ENCODE measurements at regions not wholly inside any gene's neighbourhood (a gene's known extent, or its start where the extent isn't known, plus 50 kb on each side); places are given as distances from the start of the nearest gene placed in this dataset.

DNA sequence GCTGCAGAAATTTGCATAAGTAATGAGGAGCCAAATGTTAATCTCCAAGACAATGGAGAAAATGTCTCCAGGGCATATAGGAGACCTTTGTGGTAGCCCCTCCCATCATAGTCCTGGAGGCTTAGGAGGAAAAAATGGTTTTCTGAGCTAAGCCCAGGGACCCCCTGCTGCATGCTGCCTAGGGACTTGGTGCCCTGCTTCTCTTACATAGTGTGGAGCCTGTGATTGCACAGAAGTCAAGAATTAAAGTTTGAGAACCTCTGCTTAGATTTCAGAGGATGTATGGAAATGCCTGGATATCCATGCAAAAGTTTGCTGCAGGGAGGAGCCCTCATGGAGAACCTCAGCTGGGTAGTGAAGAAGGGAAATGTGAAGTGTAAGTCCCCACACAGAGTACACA is 379.4 kb upstream of the TACR3 start:
- no peak overlapping the region for H3K27ac ChIP-seq (ENCODE audit: low read depth, low read length)
- H3K4me3 ChIP-seq (ENCODE audit: low read depth in 1 of 5, low read length in 5 of 5), result no peak overlapping the region
- H3K36me3 ChIP-seq (ENCODE audit: control insufficient read depth in 5 of 5, insufficient read depth in 5 of 5, low read length in 5 of 5), result no peaks in the 10 kb centered on the region
- no peak overlapping the region for H3K9ac ChIP-seq (ENCODE audit: low read length in 5 of 5)
- H3K9me3 ChIP-seq (ENCODE audit: control insufficient read depth in 5 of 5, low read length in 5 of 5), result peaks cover 0 to 20% (median 16%) of the 10 kb centered on the region in 5 donors
- H3K4me1 ChIP-seq (ENCODE audit: control insufficient read depth in 5 of 5, insufficient read depth in 5 of 5, low read length in 5 of 5), result no peaks in the 10 kb centered on the region
- H3K27me3 ChIP-seq (ENCODE audit: control insufficient read depth in 5 of 5, insufficient read depth in 4 of 5, low read length in 5 of 5), result no peaks in the 10 kb centered on the region

DNA sequence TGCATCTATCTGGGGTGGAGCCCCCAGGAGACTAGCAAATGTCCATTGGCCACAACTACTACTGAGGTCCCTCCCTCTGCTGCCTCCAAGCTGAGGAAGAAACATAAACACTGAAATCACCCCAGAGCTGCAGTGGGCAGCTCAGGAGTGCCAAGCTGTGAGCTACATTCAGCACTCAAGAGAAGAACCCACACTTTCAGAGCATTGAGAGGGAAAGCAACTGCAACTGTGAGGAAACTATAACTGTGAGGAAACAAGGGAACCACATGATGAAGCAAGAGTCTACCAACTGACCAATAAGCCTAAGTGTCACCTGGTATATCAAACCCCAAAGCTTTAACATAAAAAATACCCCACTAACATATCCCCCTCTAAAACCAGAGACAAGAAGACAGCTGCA is 373.5 kb upstream of the TACR3 start:
- Histone ChIP-seq H3K4me3 (ENCODE audit: low read depth in 1 of 5, low read length in 5 of 5) (no peak overlapping the region), H3K27ac (ENCODE audit: low read depth, low read length) (no peak overlapping the region), H3K9me3 (ENCODE audit: control insufficient read depth in 5 of 5, low read length in 5 of 5) (peaks cover 0 to 12% (median 10%) of the 10 kb centered on the region in 5 donors), H3K9ac (ENCODE audit: low read length in 5 of 5) (no peak overlapping the region), H3K27me3 (ENCODE audit: control insufficient read depth in 5 of 5, insufficient read depth in 4 of 5, low read length in 5 of 5) (no peaks in the 10 kb centered on the region), H3K36me3 (ENCODE audit: control insufficient read depth in 5 of 5, insufficient read depth in 5 of 5, low read length in 5 of 5) (no peaks in the 10 kb centered on the region), H3K4me1 (ENCODE audit: control insufficient read depth in 5 of 5, insufficient read depth in 5 of 5, low read length in 5 of 5) (no peaks in the 10 kb centered on the region)

DNA sequence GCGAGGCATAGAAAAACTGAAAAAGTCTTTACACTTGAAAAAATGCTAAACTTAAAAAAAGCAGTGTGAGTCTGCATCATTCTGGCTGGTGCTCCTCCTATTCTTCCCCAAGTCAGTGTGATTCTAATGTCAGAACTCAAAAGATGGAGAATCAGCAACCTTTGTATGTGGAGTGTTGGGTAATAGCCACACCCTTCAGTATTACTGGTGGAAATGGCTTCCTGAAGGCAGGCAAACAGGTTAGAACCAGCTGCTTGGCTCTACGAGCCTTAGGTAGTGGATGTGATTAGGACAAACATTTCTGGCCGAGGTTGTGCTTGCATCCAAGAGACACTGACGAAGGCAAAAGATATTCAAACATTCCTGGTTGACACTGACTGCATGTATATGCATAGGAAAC is 353.4 kb upstream of the TACR3 start:
- Histone ChIP-seq H3K9me3 (ENCODE audit: control insufficient read depth in 5 of 5, low read length in 5 of 5) (no peaks in the 10 kb centered on the region), H3K4me1 (ENCODE audit: control insufficient read depth in 5 of 5, insufficient read depth in 5 of 5, low read length in 5 of 5) (no peaks in the 10 kb centered on the region), H3K27me3 (ENCODE audit: control insufficient read depth in 5 of 5, insufficient read depth in 4 of 5, low read length in 5 of 5) (no peaks in the 10 kb centered on the region), H3K4me3 (ENCODE audit: low read depth in 1 of 5, low read length in 5 of 5) (no peak overlapping the region), H3K36me3 (ENCODE audit: control insufficient read depth in 5 of 5, insufficient read depth in 5 of 5, low read length in 5 of 5) (no peaks in the 10 kb centered on the region), H3K9ac (ENCODE audit: low read length in 5 of 5) (no peak overlapping the region), H3K27ac (ENCODE audit: low read depth, low read length) (no peak overlapping the region)

- H3K9ac ChIP-seq (ENCODE audit: low read length in 5 of 5), result no peak overlapping the region
- H3K27me3 ChIP-seq (ENCODE audit: control insufficient read depth in 5 of 5, insufficient read depth in 4 of 5, low read length in 5 of 5), result no peaks in the 10 kb centered on the region
- peaks cover 0 to 3% (median 0%) of the 10 kb centered on the region in 5 donors for H3K4me1 ChIP-seq (ENCODE audit: control insufficient read depth in 5 of 5, insufficient read depth in 5 of 5, low read length in 5 of 5)
- H3K4me3 ChIP-seq (ENCODE audit: low read depth in 1 of 5, low read length in 5 of 5), result no peak overlapping the region
- H3K36me3 ChIP-seq (ENCODE audit: control insufficient read depth in 5 of 5, insufficient read depth in 5 of 5, low read length in 5 of 5), result no peaks in the 10 kb centered on the region
- no peaks in the 10 kb centered on the region for H3K9me3 ChIP-seq (ENCODE audit: control insufficient read depth in 5 of 5, low read length in 5 of 5)
- no peak overlapping the region for H3K27ac ChIP-seq (ENCODE audit: low read depth, low read length)
Observed at GRCh38 chr4:104066533-104066932, 346.7 kb upstream of the TACR3 start.

DNA sequence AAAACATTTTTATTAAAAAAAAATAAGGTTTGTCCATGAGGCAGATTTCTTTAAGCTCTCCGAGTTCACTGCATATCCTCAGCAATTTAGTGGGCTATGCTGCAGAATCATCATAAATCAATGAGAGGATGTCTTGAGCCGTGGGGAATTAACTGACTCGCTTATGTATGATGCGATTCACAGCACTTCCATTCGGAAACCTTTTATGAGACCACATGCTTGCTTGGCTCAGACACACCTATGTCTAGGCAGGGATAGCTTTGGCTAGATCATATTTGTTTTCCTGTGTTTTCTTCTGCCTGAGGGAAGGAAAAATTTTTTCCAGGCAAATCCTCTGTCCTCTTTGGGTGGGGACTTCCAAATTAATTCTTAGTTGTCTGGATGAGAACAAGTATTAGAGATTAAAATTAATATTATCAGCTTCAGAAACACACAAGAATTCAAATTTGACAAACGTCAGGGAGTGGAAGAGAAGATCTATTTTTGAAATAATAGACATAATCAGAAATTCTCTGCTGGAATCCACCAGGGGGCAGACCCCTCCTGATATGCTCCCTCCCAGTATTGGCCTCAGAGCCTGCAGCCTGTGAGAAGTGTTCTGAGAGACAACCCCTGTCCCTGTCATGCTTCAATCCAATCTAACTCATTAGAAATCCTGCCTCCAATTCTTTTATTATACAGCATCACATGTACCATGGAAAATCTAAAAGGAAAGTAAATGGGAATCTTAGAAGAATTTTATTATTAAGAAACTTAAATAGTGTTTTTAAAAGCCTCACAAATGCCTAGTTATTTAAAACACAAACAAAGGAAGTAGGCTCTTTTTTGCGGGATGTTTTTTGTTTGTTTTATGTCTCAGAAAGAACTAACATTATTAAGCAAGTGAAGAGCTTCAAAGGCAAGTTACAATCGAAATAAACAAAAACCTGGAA is 345.1 kb upstream of the TACR3 start:
- peaks cover 0 to 3% (median 0%) of the 10 kb centered on the region in 5 donors for H3K4me1 ChIP-seq (ENCODE audit: control insufficient read depth in 5 of 5, insufficient read depth in 5 of 5, low read length in 5 of 5)
- no peak overlapping the region for H3K9ac ChIP-seq (ENCODE audit: low read length in 5 of 5)
- H3K9me3 ChIP-seq (ENCODE audit: control insufficient read depth in 5 of 5, low read length in 5 of 5), result no peaks in the 10 kb centered on the region
- no peaks in the 10 kb centered on the region for H3K36me3 ChIP-seq (ENCODE audit: control insufficient read depth in 5 of 5, insufficient read depth in 5 of 5, low read length in 5 of 5)
- no peak overlapping the region for H3K4me3 ChIP-seq (ENCODE audit: low read depth in 1 of 5, low read length in 5 of 5)
- H3K27me3 ChIP-seq (ENCODE audit: control insufficient read depth in 5 of 5, insufficient read depth in 4 of 5, low read length in 5 of 5), result no peaks in the 10 kb centered on the region
- no peak overlapping the region for H3K27ac ChIP-seq (ENCODE audit: low read depth, low read length)

GRCh38 chr4:104063341-104063740 is 343.6 kb upstream of the TACR3 start:
- H3K9ac ChIP-seq (ENCODE audit: low read length in 5 of 5), result no peak overlapping the region
- peaks cover 0 to 3% (median 0%) of the 10 kb centered on the region in 5 donors for H3K4me1 ChIP-seq (ENCODE audit: control insufficient read depth in 5 of 5, insufficient read depth in 5 of 5, low read length in 5 of 5)
- no peak overlapping the region for H3K4me3 ChIP-seq (ENCODE audit: low read depth in 1 of 5, low read length in 5 of 5)
- no peaks in the 10 kb centered on the region for H3K36me3 ChIP-seq (ENCODE audit: control insufficient read depth in 5 of 5, insufficient read depth in 5 of 5, low read length in 5 of 5)
- H3K27ac ChIP-seq (ENCODE audit: low read depth, low read length), result no peak overlapping the region
- H3K27me3 ChIP-seq (ENCODE audit: control insufficient read depth in 5 of 5, insufficient read depth in 4 of 5, low read length in 5 of 5), result no peaks in the 10 kb centered on the region
- no peaks in the 10 kb centered on the region for H3K9me3 ChIP-seq (ENCODE audit: control insufficient read depth in 5 of 5, low read length in 5 of 5)

DNA sequence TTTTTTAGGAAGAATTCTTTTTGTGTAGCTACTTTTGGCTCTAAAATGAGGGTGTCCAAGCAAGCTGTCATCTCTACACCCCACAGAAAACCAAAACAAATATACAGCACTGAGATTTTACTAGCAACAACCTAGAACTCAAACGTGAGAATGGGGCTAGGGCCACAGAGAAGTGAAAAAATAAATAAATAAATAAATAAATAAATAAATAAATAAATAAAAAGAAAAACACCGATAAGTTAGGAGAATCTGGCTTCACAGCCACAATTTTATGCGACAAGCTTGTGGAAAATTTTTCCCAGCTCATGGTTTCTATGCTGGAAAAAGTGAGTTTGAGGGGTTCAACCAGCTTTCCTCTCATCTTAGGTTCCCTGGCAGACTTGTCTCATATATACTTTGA is 324.6 kb upstream of the TACR3 start:
- no peaks in the 10 kb centered on the region for H3K27me3 ChIP-seq (ENCODE audit: control insufficient read depth in 5 of 5, insufficient read depth in 4 of 5, low read length in 5 of 5)
- no peak overlapping the region for H3K4me3 ChIP-seq (ENCODE audit: low read depth in 1 of 5, low read length in 5 of 5)
- no peaks in the 10 kb centered on the region for H3K9me3 ChIP-seq (ENCODE audit: control insufficient read depth in 5 of 5, low read length in 5 of 5)
- H3K9ac ChIP-seq (ENCODE audit: low read length in 5 of 5), result no peak overlapping the region
- H3K4me1 ChIP-seq (ENCODE audit: control insufficient read depth in 5 of 5, insufficient read depth in 5 of 5, low read length in 5 of 5), result no peaks in the 10 kb centered on the region
- no peak overlapping the region for H3K27ac ChIP-seq (ENCODE audit: low read depth, low read length)
- no peaks in the 10 kb centered on the region for H3K36me3 ChIP-seq (ENCODE audit: control insufficient read depth in 5 of 5, insufficient read depth in 5 of 5, low read length in 5 of 5)

DNA sequence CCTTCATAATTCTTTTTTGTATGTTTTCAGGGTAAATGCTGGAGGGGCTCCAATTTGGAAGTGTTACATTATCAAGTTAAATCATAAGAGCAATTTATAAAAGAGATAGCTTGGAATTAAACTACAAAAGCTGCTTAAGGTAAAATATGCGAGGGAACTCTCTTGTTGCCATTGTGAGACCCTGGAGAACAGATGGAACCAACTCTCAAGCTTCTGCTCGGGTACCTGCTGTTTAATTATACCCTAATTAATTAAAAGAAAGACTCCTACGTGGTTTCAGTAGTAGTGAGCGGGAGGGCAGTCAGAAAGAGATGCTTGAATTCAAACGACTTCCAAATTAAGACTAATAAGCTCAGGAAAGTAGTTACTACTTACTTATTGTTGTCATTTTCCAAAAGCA is 313.1 kb upstream of the TACR3 start:
- H3K4me1 ChIP-seq (ENCODE audit: control insufficient read depth in 5 of 5, insufficient read depth in 5 of 5, low read length in 5 of 5), result no peaks in the 10 kb centered on the region
- no peaks in the 10 kb centered on the region for H3K27me3 ChIP-seq (ENCODE audit: control insufficient read depth in 5 of 5, insufficient read depth in 4 of 5, low read length in 5 of 5)
- no peaks in the 10 kb centered on the region for H3K9me3 ChIP-seq (ENCODE audit: control insufficient read depth in 5 of 5, low read length in 5 of 5)
- no peak overlapping the region for H3K27ac ChIP-seq (ENCODE audit: low read depth, low read length)
- no peaks in the 10 kb centered on the region for H3K36me3 ChIP-seq (ENCODE audit: control insufficient read depth in 5 of 5, insufficient read depth in 5 of 5, low read length in 5 of 5)
- no peak overlapping the region for H3K9ac ChIP-seq (ENCODE audit: low read length in 5 of 5)
- no peak overlapping the region for H3K4me3 ChIP-seq (ENCODE audit: low read depth in 1 of 5, low read length in 5 of 5)

DNA sequence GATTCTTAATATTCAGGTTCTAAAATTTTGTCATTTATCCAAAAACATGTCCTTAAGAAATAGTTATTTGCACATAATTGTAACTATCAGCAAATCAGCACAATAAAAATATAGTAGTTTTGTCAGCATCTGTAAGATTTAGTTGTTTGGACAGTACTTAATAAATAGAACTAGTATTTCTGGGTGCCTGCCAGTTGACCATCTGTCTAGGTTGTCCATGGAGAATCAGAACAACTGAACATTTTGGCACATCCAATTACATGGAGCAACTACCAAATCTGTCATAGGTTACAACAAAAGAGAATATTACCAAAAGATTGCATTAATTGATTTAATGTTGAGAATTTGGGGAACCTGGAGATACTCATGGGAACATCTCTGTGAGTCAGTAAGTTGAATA is 305.5 kb upstream of the TACR3 start:
- no peak overlapping the region for H3K9ac ChIP-seq (ENCODE audit: low read length in 5 of 5)
- no peak overlapping the region for H3K4me3 ChIP-seq (ENCODE audit: low read depth in 1 of 5, low read length in 5 of 5)
- H3K4me1 ChIP-seq (ENCODE audit: control insufficient read depth in 5 of 5, insufficient read depth in 5 of 5, low read length in 5 of 5), result no peaks in the 10 kb centered on the region
- H3K36me3 ChIP-seq (ENCODE audit: control insufficient read depth in 5 of 5, insufficient read depth in 5 of 5, low read length in 5 of 5), result no peaks in the 10 kb centered on the region
- no peak overlapping the region for H3K27ac ChIP-seq (ENCODE audit: low read depth, low read length)
- no peaks in the 10 kb centered on the region for H3K9me3 ChIP-seq (ENCODE audit: control insufficient read depth in 5 of 5, low read length in 5 of 5)
- no peaks in the 10 kb centered on the region for H3K27me3 ChIP-seq (ENCODE audit: control insufficient read depth in 5 of 5, insufficient read depth in 4 of 5, low read length in 5 of 5)

DNA sequence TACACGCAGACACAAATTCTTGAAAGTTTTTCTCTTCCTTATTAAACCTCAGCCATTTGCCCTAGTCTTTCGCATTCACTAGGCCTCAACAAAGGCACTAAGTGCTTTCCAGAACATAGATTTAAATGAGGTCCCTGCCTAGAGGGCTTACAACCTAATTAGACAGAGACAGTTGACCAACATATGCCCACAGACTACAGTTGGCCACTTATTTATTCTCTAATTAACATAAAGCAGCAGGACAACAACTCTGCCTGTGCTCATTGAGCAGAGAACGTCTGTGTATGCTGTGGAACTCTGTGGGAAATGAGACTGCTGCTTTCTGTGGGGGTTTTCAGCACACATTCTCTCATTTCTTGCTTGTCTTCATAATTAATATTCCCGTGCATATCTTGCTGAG is 303.0 kb upstream of the TACR3 start:
- H3K9me3 ChIP-seq (ENCODE audit: control insufficient read depth in 5 of 5, low read length in 5 of 5), result no peaks in the 10 kb centered on the region

More for the DNA sequence above, 303.0 kb upstream of the TACR3 start:
- H3K36me3 ChIP-seq (ENCODE audit: control insufficient read depth in 5 of 5, insufficient read depth in 5 of 5, low read length in 5 of 5), result no peaks in the 10 kb centered on the region
- no peak overlapping the region for H3K27ac ChIP-seq (ENCODE audit: low read depth, low read length)
- no peak overlapping the region for H3K9ac ChIP-seq (ENCODE audit: low read length in 5 of 5)
- H3K27me3 ChIP-seq (ENCODE audit: control insufficient read depth in 5 of 5, insufficient read depth in 4 of 5, low read length in 5 of 5), result no peaks in the 10 kb centered on the region
- no peak overlapping the region for H3K4me3 ChIP-seq (ENCODE audit: low read depth in 1 of 5, low read length in 5 of 5)
- no peaks in the 10 kb centered on the region for H3K4me1 ChIP-seq (ENCODE audit: control insufficient read depth in 5 of 5, insufficient read depth in 5 of 5, low read length in 5 of 5)

Measured in subcutaneous abdominal adipose tissue (tissue), 5 donors.